ENCODE measurements at regions not wholly inside any gene's neighbourhood (a gene's known extent, or its start where the extent isn't known, plus 50 kb on each side); places are given as distances from the start of the nearest gene placed in this dataset.

- TF ChIP-seq CTCF (IDR thresholded peaks at IDR 0.05): no peak
- TF ChIP-seq ZFX (IDR thresholded peaks at IDR 0.05; ENCODE audit: borderline replicate concordance): no peak
Observed at GRCh38 chr11:10631761-10632160, 61.8 kb downstream of the IRAG1 start.
